Spleen (tissue), 7 donors: ENCODE measurements at regions not wholly inside any gene's neighbourhood (a gene's known extent, or its start where the extent isn't known, plus 50 kb on each side); places are given as distances from the start of the nearest gene placed in this dataset.

Source experiments
- CTCF ChIP-seq, 11 experiments: fragments of 200-600 bp in 7 of 11; fragments of 450-650 bp in 4 of 11; sonication (generic) in 4 of 11; IDR thresholded peaks in 8 of 11; conservative IDR thresholded peaks in 3 of 11; 1 replicate in 7 of 11; 2 replicates in 4 of 11; pipeline versions ENCODE4 v1.4.0 to v1.8.0; 2016 to 2021; ENCODE audit warnings: antibody characterized with exemption in 11 of 11, inconsistent platforms in 4 of 11, mild to moderate bottlenecking in 1 of 11
- POLR2A ChIP-seq, 3 donors: fragments of 450-650 bp; IDR thresholded peaks; one replicate each; pipeline ENCODE4 v1.5.1; 2017; ENCODE audit warnings: antibody characterized with exemption in 3 of 3, mild to moderate bottlenecking in 1 of 3
- POLR2AphosphoS5 ChIP-seq, 3 donors: sonication (generic); formaldehyde crosslinking; IDR thresholded peaks; one replicate each; pipeline ENCODE4 v1.5.1; 2017; ENCODE audit warnings: antibody characterized with exemption in 3 of 3
- donor health status: DM: no; HTN: no; CAD: no; lungs with moderate emphysema.
- donor health status: DM: no; HTN: no; CAD: no.
- donor health status: DM: no; HTN: no; CAD: no.

- TF ChIP-seq CTCF (IDR thresholded peaks at IDR 0.05 in 8 of 11, conservative IDR thresholded peaks at IDR 0.05 in 3 of 11) (no peak), POLR2A (IDR thresholded peaks at IDR 0.05) (no peak), POLR2AphosphoS5 (IDR thresholded peaks at IDR 0.05) (no peak)
Observed at GRCh38 chr20:11675920-11676629, 241.6 kb upstream of the BTBD3 start.
